AG04450 (cell line): ENCODE measurements at regions not wholly inside any gene's neighbourhood (a gene's known extent, or its start where the extent isn't known, plus 50 kb on each side); places are given as distances from the start of the nearest gene placed in this dataset.

Experiments used
- CTCF ChIA-PET: fragments of 300-600, 350-600 bp; formaldehyde crosslinking; extraction: SDS; loops from one replicate; lab custom pipeline; 2022; ENCODE audit warnings: antibody characterized with exemption, inconsistent platforms; lab: Charles Lee
- POLR2A ChIA-PET: fragments of 350-600 bp; formaldehyde crosslinking; extraction: SDS; loops from one replicate; lab custom pipeline; 2021; ENCODE audit warnings: antibody characterized with exemption, inconsistent platforms; lab: Yijun Ruan, JAX
- DNase-seq: peaks from one replicate; pipeline ENCODE4 v3.0.0-alpha.2; 2011; ENCODE audit warnings: low read depth, low spot score
- H3K27ac ChIP-seq: one replicate; pipeline ENCODE4 v1.5.1; 2012; ENCODE audit warnings: low read depth, low read length, control low read depth
- H3K27me3 ChIP-seq: one replicate; pipeline ENCODE4 v1.6.0; 2012; ENCODE audit warnings: low read length; ENCODE audit not compliant: control insufficient read depth, insufficient read depth
- H3K4me3 ChIP-seq: 2 replicates; pipeline ENCODE4 v1.5.1; 2011; ENCODE audit warnings: mild to moderate bottlenecking, low read depth, low read length, control low read depth
- H3K9me3 ChIP-seq: 2 replicates; pipeline ENCODE4 v1.5.1; 2012; ENCODE audit warnings: low read length; ENCODE audit not compliant: control insufficient read depth, insufficient read depth
- CTCF ChIP-seq: IDR thresholded peaks from 2 replicates; pipeline ENCODE4 v1.5.1; 2011; ENCODE audit warnings: low read depth, low read length, control low read depth, inconsistent platforms

GRCh38 chr13:80778297-80778696, 437.4 kb upstream of the SPRY2 start:
- no peak for DNase-seq
- H3K27me3 ChIP-seq, result no peaks in the 10 kb centered on the region
- no peaks in the 10 kb centered on the region for H3K9me3 ChIP-seq
- TF ChIP-seq CTCF, result no peak
- H3K4me3 ChIP-seq, result no peak overlapping the region
- H3K27ac ChIP-seq, result no peak overlapping the region
- POLR2A ChIA-PET, result no interaction called here
- CTCF ChIA-PET, result no interaction called here

GRCh38 chr13:80757694-80758093, 416.8 kb upstream of the SPRY2 start:
- no peak for DNase-seq
- H3K27ac ChIP-seq, result no peak overlapping the region
- H3K27me3 ChIP-seq, result no peaks in the 10 kb centered on the region
- no peak for TF ChIP-seq CTCF
- H3K9me3 ChIP-seq, result no peaks in the 10 kb centered on the region
- ChIA-PET POLR2A (no interaction called here), CTCF (no interaction called here)
- no peak overlapping the region for H3K4me3 ChIP-seq

- CTCF ChIA-PET, result interaction anchor here (0.7 kb wide), 1 partner anchor 200 kb away, joined by 3 read pairs; no protein-coding TSS in a partner anchor
- no peak overlapping the region for H3K27ac ChIP-seq
- H3K4me3 ChIP-seq, result no peak overlapping the region
- TF ChIP-seq CTCF, result no peak
- DNase-seq, result no peak
- no peaks in the 10 kb centered on the region for H3K9me3 ChIP-seq
- H3K27me3 ChIP-seq, result no peaks in the 10 kb centered on the region
- POLR2A ChIA-PET, result no interaction called here
Observed at GRCh38 chr13:80755910-80756309, 415.0 kb upstream of the SPRY2 start.

- H3K27ac ChIP-seq, result no peak overlapping the region
- no peak for DNase-seq
- H3K9me3 ChIP-seq, result no peaks in the 10 kb centered on the region
- TF ChIP-seq CTCF, result no peak
- ChIA-PET POLR2A (no interaction called here), CTCF (no interaction called here)
- no peaks in the 10 kb centered on the region for H3K27me3 ChIP-seq
- no peak overlapping the region for H3K4me3 ChIP-seq
Observed at GRCh38 chr13:80754441-80754840, 413.5 kb upstream of the SPRY2 start.

GRCh38 chr13:80753866-80754265, 412.9 kb upstream of the SPRY2 start:
- ChIA-PET CTCF (no interaction called here), POLR2A (no interaction called here)
- Histone ChIP-seq H3K4me3 (no peak overlapping the region), H3K27ac (no peak overlapping the region), H3K27me3 (no peaks in the 10 kb centered on the region), H3K9me3 (no peaks in the 10 kb centered on the region)
- no peak for TF ChIP-seq CTCF
- DNase-seq, result no peak
